Astrocyte (in vitro differentiated cells and primary cell): ENCODE measurements at regions not wholly inside any gene's neighbourhood (a gene's known extent, or its start where the extent isn't known, plus 50 kb on each side); places are given as distances from the start of the nearest gene placed in this dataset.

Experiments used
- DNase-seq: peaks from one replicate; pipeline ENCODE4 v3.0.0-alpha.2; 2010; ENCODE audit warnings: low read depth
- FAIRE-seq: peaks from 2 replicates; lab custom pipeline; 2011; peaks lifted over from hg19 to GRCh38; lab: Jason Lieb, UNC
- H2AFZ ChIP-seq: 2 replicates; pipeline ENCODE4 v1.6.0; 2012; ENCODE audit warnings: low read depth, low read length, inconsistent platforms
- H3K27ac ChIP-seq: 2 replicates; pipeline ENCODE4 v1.5.1; 2011; ENCODE audit warnings: low read depth, low read length, inconsistent platforms
- H3K27me3 ChIP-seq: 2 replicates; pipeline ENCODE4 v1.6.0; 2011; ENCODE audit warnings: low read length, inconsistent platforms; ENCODE audit not compliant: insufficient read depth
- H3K36me3 ChIP-seq: 2 replicates; pipeline ENCODE4 v1.5.1; 2011; ENCODE audit warnings: low read length, inconsistent platforms; ENCODE audit not compliant: insufficient read depth
- H3K4me1 ChIP-seq: 2 replicates; pipeline ENCODE4 v1.5.1; 2011; ENCODE audit warnings: low read length, inconsistent platforms; ENCODE audit not compliant: insufficient read depth
- H3K4me2 ChIP-seq: 2 replicates; pipeline ENCODE4 v1.6.0; 2012; ENCODE audit warnings: low read length, inconsistent platforms
- H3K4me3 ChIP-seq: 2 replicates; pipeline ENCODE4 v1.5.1; 2011; ENCODE audit warnings: low read depth, mild to moderate bottlenecking, low read length, inconsistent platforms; ENCODE audit not compliant: insufficient read depth
- H3K79me2 ChIP-seq: 2 replicates; pipeline ENCODE4 v1.6.0; 2012; ENCODE audit warnings: mild to moderate bottlenecking, low read length, inconsistent platforms; ENCODE audit not compliant: insufficient read depth
- H3K9ac ChIP-seq: 2 replicates; pipeline ENCODE4 v1.6.0; 2012; ENCODE audit warnings: mild to moderate bottlenecking, low read length, inconsistent platforms
- H3K9me3 ChIP-seq: 2 replicates; pipeline ENCODE4 v1.5.1; 2012; ENCODE audit warnings: low read depth, mild to moderate bottlenecking, low read length, inconsistent platforms; ENCODE audit not compliant: insufficient read depth
- H4K20me1 ChIP-seq: 2 replicates; pipeline ENCODE4 v1.6.0; 2012; ENCODE audit warnings: low read length, inconsistent platforms; ENCODE audit not compliant: insufficient read depth
- H3K27ac Mint-ChIP-seq: one replicate; pipeline ENCODE4 v1.8.0; 2021; ENCODE audit warnings: mild to moderate bottlenecking, mixed read lengths; ENCODE audit not compliant: unreplicated experiment
- H3K27me3 Mint-ChIP-seq: one replicate; pipeline ENCODE4 v1.8.0; 2021; ENCODE audit warnings: low read depth, mixed read lengths; ENCODE audit not compliant: unreplicated experiment
- H3K36me3 Mint-ChIP-seq: one replicate; pipeline ENCODE4 v1.8.0; 2021; ENCODE audit warnings: low read depth, mixed read lengths; ENCODE audit not compliant: unreplicated experiment
- H3K4me1 Mint-ChIP-seq: one replicate; pipeline ENCODE4 v1.8.0; 2021; ENCODE audit warnings: low read depth, mixed read lengths; ENCODE audit not compliant: unreplicated experiment
- H3K4me3 Mint-ChIP-seq: one replicate; pipeline ENCODE4 v1.8.0; 2021; ENCODE audit warnings: mild to moderate bottlenecking, moderate library complexity, mixed read lengths; ENCODE audit not compliant: unreplicated experiment
- H3K9me3 Mint-ChIP-seq: one replicate; pipeline ENCODE4 v1.8.0; 2021; ENCODE audit warnings: mild to moderate bottlenecking, mixed read lengths; ENCODE audit not compliant: unreplicated experiment
- EZH2 ChIP-seq: IDR thresholded peaks from 2 replicates; pipeline ENCODE4 v1.6.1; 2012; ENCODE audit warnings: mild to moderate bottlenecking, low read length, inconsistent platforms; ENCODE audit not compliant: insufficient read depth
- TF ChIP-seq, protein P1 (sequence below): IDR thresholded peaks from 2 replicates; pipeline ENCODE4 v1.5.1; 2011; ENCODE audit warnings: low read depth, mild to moderate bottlenecking, inconsistent platforms, low read length, moderate library complexity; ENCODE audit not compliant: insufficient read depth

DNA sequence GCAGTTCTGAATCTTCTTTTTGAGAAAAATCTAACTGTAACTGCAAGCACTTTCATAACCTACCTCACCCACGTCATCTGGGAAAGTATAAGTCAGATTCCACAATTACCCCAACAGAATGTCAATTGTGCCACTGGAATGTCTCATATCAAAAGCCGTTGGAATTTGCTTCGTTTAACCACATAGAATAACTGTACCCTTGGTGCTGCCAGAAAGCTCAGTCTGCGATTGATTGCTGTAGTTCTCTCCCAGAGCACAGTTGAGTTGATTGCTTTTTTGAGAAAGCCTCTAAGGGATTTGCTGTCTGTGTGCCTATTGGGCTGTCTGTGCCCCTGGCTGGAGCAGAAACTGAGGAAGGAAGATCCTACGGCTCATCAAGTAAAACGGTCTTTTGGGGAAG is 583.6 kb downstream of the TMEM38B start:
- Histone ChIP-seq H3K9ac (no peak overlapping the region), H3K79me2 (no peaks in the 10 kb centered on the region), H3K36me3 (no peaks in the 10 kb centered on the region), H3K4me2 (peak overlapping the region; percentile 45), H4K20me1 (no peaks in the 10 kb centered on the region), H3K27ac (peak overlapping the region; percentile 17), H3K4me1 (peaks cover 3% of the 10 kb centered on the region), H2AFZ (no peak overlapping the region), H3K27me3 (no peaks in the 10 kb centered on the region), H3K9me3 (no peaks in the 10 kb centered on the region), H3K4me3 (no peak overlapping the region)
- Mint-ChIP-seq H3K27ac (peak overlapping the region; percentile 54), H3K4me1 (peaks cover 6% of the 10 kb centered on the region), H3K27me3 (no peaks in the 10 kb centered on the region), H3K9me3 (peaks cover 8% of the 10 kb centered on the region), H3K36me3 (no peaks in the 10 kb centered on the region), H3K4me3 (peak overlapping the region; percentile 0)
- no peak for FAIRE-seq
- no peak for TF ChIP-seq EZH2
- TF ChIP-seq, protein P1, sequence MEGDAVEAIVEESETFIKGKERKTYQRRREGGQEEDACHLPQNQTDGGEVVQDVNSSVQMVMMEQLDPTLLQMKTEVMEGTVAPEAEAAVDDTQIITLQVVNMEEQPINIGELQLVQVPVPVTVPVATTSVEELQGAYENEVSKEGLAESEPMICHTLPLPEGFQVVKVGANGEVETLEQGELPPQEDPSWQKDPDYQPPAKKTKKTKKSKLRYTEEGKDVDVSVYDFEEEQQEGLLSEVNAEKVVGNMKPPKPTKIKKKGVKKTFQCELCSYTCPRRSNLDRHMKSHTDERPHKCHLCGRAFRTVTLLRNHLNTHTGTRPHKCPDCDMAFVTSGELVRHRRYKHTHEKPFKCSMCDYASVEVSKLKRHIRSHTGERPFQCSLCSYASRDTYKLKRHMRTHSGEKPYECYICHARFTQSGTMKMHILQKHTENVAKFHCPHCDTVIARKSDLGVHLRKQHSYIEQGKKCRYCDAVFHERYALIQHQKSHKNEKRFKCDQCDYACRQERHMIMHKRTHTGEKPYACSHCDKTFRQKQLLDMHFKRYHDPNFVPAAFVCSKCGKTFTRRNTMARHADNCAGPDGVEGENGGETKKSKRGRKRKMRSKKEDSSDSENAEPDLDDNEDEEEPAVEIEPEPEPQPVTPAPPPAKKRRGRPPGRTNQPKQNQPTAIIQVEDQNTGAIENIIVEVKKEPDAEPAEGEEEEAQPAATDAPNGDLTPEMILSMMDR = no peak
- peak; percentile 68 for DNase-seq

DNA sequence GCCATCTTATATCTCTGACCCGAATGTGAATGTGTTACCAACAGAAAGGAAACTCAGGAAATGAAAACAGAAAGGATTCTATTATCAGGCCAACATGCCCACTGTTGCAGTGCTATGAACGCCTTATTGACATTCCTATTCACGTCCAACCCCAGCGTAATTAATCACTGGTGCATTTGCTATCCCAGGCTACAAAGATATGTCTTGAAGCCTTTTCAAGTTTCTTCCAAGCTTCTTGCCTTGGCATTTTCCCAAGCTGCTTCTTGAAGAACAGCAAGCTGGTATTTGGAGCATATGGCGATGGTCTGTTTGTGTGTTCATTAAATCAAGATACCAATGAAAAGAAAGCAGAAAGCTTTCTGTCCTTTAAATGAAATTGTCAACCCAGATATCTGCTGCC is 579.2 kb upstream of the ZNF462 start:
- no peaks in the 10 kb centered on the region for H3K79me2 ChIP-seq
- no peak overlapping the region for H3K4me3 Mint-ChIP-seq
- H3K27me3 Mint-ChIP-seq = no peaks in the 10 kb centered on the region
- H3K9me3 Mint-ChIP-seq = peaks cover 8% of the 10 kb centered on the region
- no peaks in the 10 kb centered on the region for H3K36me3 Mint-ChIP-seq
- peaks cover 5% of the 10 kb centered on the region for H3K4me1 ChIP-seq
- DNase-seq (no peak), FAIRE-seq (no peak)
- H3K4me2 ChIP-seq = no peak overlapping the region
- no peak overlapping the region for H3K4me3 ChIP-seq
- H3K27me3 ChIP-seq = no peaks in the 10 kb centered on the region
- H3K9me3 ChIP-seq = no peaks in the 10 kb centered on the region
- no peaks in the 10 kb centered on the region for H3K36me3 ChIP-seq
- H3K9ac ChIP-seq = no peak overlapping the region
- no peak overlapping the region for H3K27ac Mint-ChIP-seq
- no peak overlapping the region for H2AFZ ChIP-seq
- no peak overlapping the region for H3K27ac ChIP-seq
- no peaks in the 10 kb centered on the region for H4K20me1 ChIP-seq
- H3K4me1 Mint-ChIP-seq = peaks cover 2% of the 10 kb centered on the region
- TF ChIP-seq EZH2 = no peak
- TF ChIP-seq, protein P1 = no peak

DNA sequence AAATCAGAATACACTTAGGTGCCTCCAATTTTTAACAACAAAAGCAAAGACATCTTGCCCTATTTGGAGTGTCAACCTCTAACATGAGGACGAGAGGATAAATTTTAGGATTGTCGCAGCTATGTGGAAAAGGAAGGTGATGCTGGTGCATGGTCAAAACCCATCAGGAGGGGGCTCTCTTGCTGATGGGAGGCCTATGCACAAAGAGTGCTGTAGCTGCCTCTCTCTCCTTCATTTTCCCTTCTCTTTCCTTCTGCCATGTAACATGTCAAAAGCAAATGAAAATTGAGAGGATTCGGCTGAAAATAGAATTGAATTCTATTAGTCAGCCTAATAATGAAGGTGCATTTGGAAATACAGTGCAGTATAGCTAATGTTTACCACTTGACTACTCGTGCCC is 578.7 kb upstream of the ZNF462 start:
- DNase-seq (no peak), FAIRE-seq (no peak)
- H3K27me3 Mint-ChIP-seq = no peaks in the 10 kb centered on the region
- TF ChIP-seq EZH2 = no peak
- TF ChIP-seq, protein P1 = no peak
- peaks cover 5% of the 10 kb centered on the region for H3K4me1 ChIP-seq
- no peak overlapping the region for H3K27ac Mint-ChIP-seq
- H3K9me3 ChIP-seq = no peaks in the 10 kb centered on the region
- H4K20me1 ChIP-seq = no peaks in the 10 kb centered on the region
- no peak overlapping the region for H3K4me3 Mint-ChIP-seq
- no peaks in the 10 kb centered on the region for H3K36me3 ChIP-seq
- H3K4me1 Mint-ChIP-seq = peaks cover 2% of the 10 kb centered on the region
- H3K27me3 ChIP-seq = no peaks in the 10 kb centered on the region
- peaks cover 8% of the 10 kb centered on the region for H3K9me3 Mint-ChIP-seq
- no peaks in the 10 kb centered on the region for H3K79me2 ChIP-seq
- H3K9ac ChIP-seq = no peak overlapping the region
- no peak overlapping the region for H2AFZ ChIP-seq
- no peaks in the 10 kb centered on the region for H3K36me3 Mint-ChIP-seq
- H3K4me2 ChIP-seq = no peak overlapping the region
- no peak overlapping the region for H3K4me3 ChIP-seq
- H3K27ac ChIP-seq = no peak overlapping the region
